WTC11 (cell line): ENCODE measurements at regions not wholly inside any gene's neighbourhood (a gene's known extent, or its start where the extent isn't known, plus 50 kb on each side); places are given as distances from the start of the nearest gene placed in this dataset.
"Not testable (repeated sequence)": the region's sequence is repeated elsewhere in the genome, so short reads cannot be mapped to it uniquely, and the experiment has no call there.

ENCODE experiments used
- ATAC-seq: fragments of 200-7000 bp; cut with Tn5 transposase; 2 replicates; pipeline ENCODE4 v1.10.0; 2021; ENCODE audit warnings: mild to moderate bottlenecking, moderate library complexity
- CTCF ChIA-PET: fragments of 300-600 bp; sonication (Branson Sonifier 250); formaldehyde crosslinking; loops from one replicate; lab custom pipeline; 2021; ENCODE audit warnings: antibody characterized with exemption; lab: Charles Lee
- POLR2A ChIA-PET: fragments of 350-600 bp; sonication (Branson Sonifier 250); formaldehyde crosslinking; loops from one replicate; lab custom pipeline; 2021; ENCODE audit warnings: antibody characterized with exemption; lab: Charles Lee
- DNase-seq: peaks from one replicate; pipeline ENCODE4 v3.0.0; 2021; ENCODE audit warnings: low spot score
- H3K27ac Mint-ChIP-seq: 2 replicates; pipeline ENCODE4 v1.8.0; 2021; ENCODE audit warnings: mixed read lengths
- H3K27me3 Mint-ChIP-seq: 2 replicates; pipeline ENCODE4 v1.8.0; 2021; ENCODE audit warnings: low read depth, mild to moderate bottlenecking, moderate library complexity, mixed read lengths
- H3K36me3 Mint-ChIP-seq: 2 replicates; pipeline ENCODE4 v1.8.0; 2021; ENCODE audit warnings: mixed read lengths
- H3K4me1 Mint-ChIP-seq: 2 replicates; pipeline ENCODE4 v1.8.0; 2022; ENCODE audit warnings: mixed read lengths
- H3K4me3 Mint-ChIP-seq: 2 replicates; pipeline ENCODE4 v1.8.0; 2021; ENCODE audit warnings: mild to moderate bottlenecking, moderate library complexity, mixed read lengths
- H3K9me3 Mint-ChIP-seq: 2 replicates; pipeline ENCODE4 v1.8.0; 2021; ENCODE audit warnings: mixed read lengths
- ATF1 ChIP-seq: sonication (generic); formaldehyde crosslinking; IDR thresholded peaks from 2 replicates; pipeline ENCODE4 v1.8.1; 2023; ENCODE audit warnings: mild to moderate bottlenecking, moderate library complexity, missing genetic modification reagents
- CREM ChIP-seq: sonication (generic); formaldehyde crosslinking; IDR thresholded peaks from 2 replicates; pipeline ENCODE4 v1.8.1; 2022; ENCODE audit warnings: mild to moderate bottlenecking, missing genetic modification reagents, moderate library complexity
- ELF4 ChIP-seq: sonication (generic); formaldehyde crosslinking; IDR thresholded peaks from 2 replicates; pipeline ENCODE4 v1.8.1; 2022; ENCODE audit warnings: low read depth, mild to moderate bottlenecking, moderate library complexity, missing genetic modification reagents
- FOXJ3 ChIP-seq: sonication (generic); formaldehyde crosslinking; IDR thresholded peaks from 2 replicates; pipeline ENCODE4 v1.9.0; 2021; ENCODE audit warnings: missing genetic modification reagents, mild to moderate bottlenecking, borderline replicate concordance
- FOXP1 ChIP-seq: sonication (generic); formaldehyde crosslinking; IDR thresholded peaks from 2 replicates; pipeline ENCODE4 v1.8.0; 2022; ENCODE audit warnings: missing genetic modification reagents, mild to moderate bottlenecking, moderate library complexity, borderline replicate concordance
- JAZF1 ChIP-seq: fragments of 250-450 bp; sonication (Bioruptor Pico); IDR thresholded peaks from 2 replicates; pipeline ENCODE4 v1.9.0; 2021; ENCODE audit warnings: moderate library complexity, mild to moderate bottlenecking, inconsistent platforms
- MYBL2 ChIP-seq: sonication (generic); formaldehyde crosslinking; IDR thresholded peaks from 2 replicates; pipeline ENCODE4 v1.8.1; 2023; ENCODE audit warnings: mild to moderate bottlenecking, moderate library complexity, missing genetic modification reagents
- NFYB ChIP-seq: sonication (generic); formaldehyde crosslinking; conservative IDR thresholded peaks from 2 replicates; pipeline ENCODE4 v1.8.0; 2022; ENCODE audit warnings: low read depth, missing genetic modification reagents
- NR3C1 ChIP-seq: sonication (generic); formaldehyde crosslinking; conservative IDR thresholded peaks from 2 replicates; pipeline ENCODE4 v1.8.1; 2023; ENCODE audit warnings: low read depth, mild to moderate bottlenecking, missing genetic modification reagents
- RORB ChIP-seq: fragments of 250-450 bp; sonication (Bioruptor Pico); IDR thresholded peaks from 2 replicates; pipeline ENCODE4 v1.9.0; 2021; ENCODE audit warnings: mild to moderate bottlenecking
- SMAD4 ChIP-seq: sonication (generic); formaldehyde crosslinking; IDR thresholded peaks from 2 replicates; pipeline ENCODE4 v1.8.0; 2022; ENCODE audit warnings: mild to moderate bottlenecking, missing genetic modification reagents
- TCF7 ChIP-seq: sonication (generic); formaldehyde crosslinking; IDR thresholded peaks from 2 replicates; pipeline ENCODE4 v1.8.0; 2022; ENCODE audit warnings: mild to moderate bottlenecking, low read depth, missing genetic modification reagents, moderate library complexity
- ZNF138 ChIP-seq: sonication (generic); formaldehyde crosslinking; conservative IDR thresholded peaks from 2 replicates; pipeline ENCODE4 v1.8.1; 2022; ENCODE audit warnings: mild to moderate bottlenecking, moderate library complexity, missing genetic modification reagents
- ZNF219 ChIP-seq: sonication (generic); formaldehyde crosslinking; IDR thresholded peaks from 2 replicates; pipeline ENCODE4 v1.8.0; 2023; ENCODE audit warnings: missing genetic modification reagents, mild to moderate bottlenecking, borderline replicate concordance
- ZNF232 ChIP-seq: sonication (generic); formaldehyde crosslinking; IDR thresholded peaks from 2 replicates; pipeline ENCODE4 v1.8.0; 2022; ENCODE audit warnings: mild to moderate bottlenecking, missing genetic modification reagents
- ZNF263 ChIP-seq: sonication (generic); formaldehyde crosslinking; IDR thresholded peaks from 2 replicates; pipeline ENCODE4 v1.8.1; 2022; ENCODE audit warnings: low read depth, mild to moderate bottlenecking, moderate library complexity, missing genetic modification reagents
- ZNF396 ChIP-seq: fragments of 250-450 bp; sonication (Bioruptor Pico); IDR thresholded peaks from 2 replicates; pipeline ENCODE4 v1.8.0; 2021; ENCODE audit warnings: mild to moderate bottlenecking, moderate library complexity, borderline replicate concordance
- TF ChIP-seq, protein P1 (sequence below): sonication (generic); formaldehyde crosslinking; IDR thresholded peaks from 2 replicates; pipeline ENCODE4 v1.8.0; 2022; ENCODE audit warnings: mild to moderate bottlenecking, missing genetic modification reagents
- TF ChIP-seq, protein P2 (sequence below): sonication (generic); formaldehyde crosslinking; IDR thresholded peaks from 2 replicates; pipeline ENCODE4 v1.8.0; 2022; ENCODE audit warnings: mild to moderate bottlenecking, missing genetic modification reagents
- TF ChIP-seq, protein P3 (sequence below): sonication (generic); formaldehyde crosslinking; IDR thresholded peaks from 2 replicates; pipeline ENCODE4 v1.8.1; 2022; ENCODE audit warnings: missing genetic modification reagents, borderline replicate concordance
- TF ChIP-seq, protein P4 (sequence below): fragments of 250-450 bp; sonication (Bioruptor Pico); IDR thresholded peaks from 2 replicates; pipeline ENCODE4 v1.9.0; 2021; ENCODE audit warnings: mild to moderate bottlenecking
- TF ChIP-seq, protein P5 (sequence below): sonication (generic); formaldehyde crosslinking; IDR thresholded peaks from 2 replicates; pipeline ENCODE4 v1.8.1; 2022; ENCODE audit warnings: mild to moderate bottlenecking, missing genetic modification reagents, moderate library complexity, borderline replicate concordance

DNA sequence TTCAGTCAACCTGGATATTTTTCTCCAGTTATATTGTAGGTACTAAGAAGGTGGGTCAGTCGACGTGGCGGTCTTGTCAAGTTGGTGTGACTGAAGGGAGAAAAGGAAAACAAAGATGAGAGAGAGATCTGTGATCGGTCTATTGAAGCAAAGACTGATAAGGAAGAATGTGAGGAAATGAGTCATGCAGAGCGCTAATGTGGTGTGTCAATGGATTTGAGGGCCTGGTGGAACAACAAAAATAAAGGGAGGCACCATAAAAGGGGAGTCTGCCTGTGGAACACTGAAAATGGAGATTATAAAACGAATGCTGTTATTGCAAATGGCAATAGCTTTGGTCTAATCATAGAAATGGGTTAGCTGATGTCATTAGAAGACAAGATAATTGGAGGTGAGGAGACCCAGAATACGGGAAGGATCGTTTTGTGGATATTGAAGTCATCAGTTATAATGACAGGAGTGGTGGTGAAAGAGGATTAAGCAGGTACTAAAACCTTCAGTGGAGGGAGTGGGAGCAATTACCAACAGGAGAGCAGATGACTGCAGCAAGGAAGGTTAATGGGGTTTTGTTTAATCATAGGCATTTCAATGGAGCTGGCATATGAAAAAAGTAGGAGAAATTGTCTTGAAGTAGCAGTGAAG is 599.1 kb upstream of the FSHR start:
- POLR2A ChIA-PET = no interaction called here
- Mint-ChIP-seq H3K27ac (no peak overlapping the region), H3K4me3 (no peak overlapping the region), H3K27me3 (no peaks in the 10 kb centered on the region), H3K4me1 (no peaks in the 10 kb centered on the region), H3K36me3 (no peaks in the 10 kb centered on the region), H3K9me3 (no peaks in the 10 kb centered on the region)
- CTCF ChIA-PET = no interaction called here
- ATAC-seq = no peak
- no peak for DNase-seq
- TF ChIP-seq NFYB (CRISPR knock-in tag) (no peak), TCF7 (CRISPR knock-in tag) (no peak), JAZF1 (no peak), SMAD4 (CRISPR knock-in tag) (no peak), RORB (CRISPR knock-in tag) (no peak), ATF1 (CRISPR knock-in tag) (no peak), ZNF138 (CRISPR knock-in tag) (no peak), ZNF396 (no peak), ZNF219 (no peak), MYBL2 (CRISPR knock-in tag) (no peak)
- TF ChIP-seq, protein P1, sequence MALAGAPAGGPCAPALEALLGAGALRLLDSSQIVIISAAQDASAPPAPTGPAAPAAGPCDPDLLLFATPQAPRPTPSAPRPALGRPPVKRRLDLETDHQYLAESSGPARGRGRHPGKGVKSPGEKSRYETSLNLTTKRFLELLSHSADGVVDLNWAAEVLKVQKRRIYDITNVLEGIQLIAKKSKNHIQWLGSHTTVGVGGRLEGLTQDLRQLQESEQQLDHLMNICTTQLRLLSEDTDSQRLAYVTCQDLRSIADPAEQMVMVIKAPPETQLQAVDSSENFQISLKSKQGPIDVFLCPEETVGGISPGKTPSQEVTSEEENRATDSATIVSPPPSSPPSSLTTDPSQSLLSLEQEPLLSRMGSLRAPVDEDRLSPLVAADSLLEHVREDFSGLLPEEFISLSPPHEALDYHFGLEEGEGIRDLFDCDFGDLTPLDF (CRISPR knock-in tag) = no peak
- TF ChIP-seq, protein P2, sequence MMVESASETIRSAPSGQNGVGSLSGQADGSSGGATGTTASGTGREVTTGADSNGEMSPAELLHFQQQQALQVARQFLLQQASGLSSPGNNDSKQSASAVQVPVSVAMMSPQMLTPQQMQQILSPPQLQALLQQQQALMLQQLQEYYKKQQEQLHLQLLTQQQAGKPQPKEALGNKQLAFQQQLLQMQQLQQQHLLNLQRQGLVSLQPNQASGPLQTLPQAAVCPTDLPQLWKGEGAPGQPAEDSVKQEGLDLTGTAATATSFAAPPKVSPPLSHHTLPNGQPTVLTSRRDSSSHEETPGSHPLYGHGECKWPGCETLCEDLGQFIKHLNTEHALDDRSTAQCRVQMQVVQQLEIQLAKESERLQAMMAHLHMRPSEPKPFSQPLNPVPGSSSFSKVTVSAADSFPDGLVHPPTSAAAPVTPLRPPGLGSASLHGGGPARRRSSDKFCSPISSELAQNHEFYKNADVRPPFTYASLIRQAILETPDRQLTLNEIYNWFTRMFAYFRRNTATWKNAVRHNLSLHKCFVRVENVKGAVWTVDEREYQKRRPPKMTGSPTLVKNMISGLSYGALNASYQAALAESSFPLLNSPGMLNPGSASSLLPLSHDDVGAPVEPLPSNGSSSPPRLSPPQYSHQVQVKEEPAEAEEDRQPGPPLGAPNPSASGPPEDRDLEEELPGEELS (CRISPR knock-in tag) = no peak

DNA sequence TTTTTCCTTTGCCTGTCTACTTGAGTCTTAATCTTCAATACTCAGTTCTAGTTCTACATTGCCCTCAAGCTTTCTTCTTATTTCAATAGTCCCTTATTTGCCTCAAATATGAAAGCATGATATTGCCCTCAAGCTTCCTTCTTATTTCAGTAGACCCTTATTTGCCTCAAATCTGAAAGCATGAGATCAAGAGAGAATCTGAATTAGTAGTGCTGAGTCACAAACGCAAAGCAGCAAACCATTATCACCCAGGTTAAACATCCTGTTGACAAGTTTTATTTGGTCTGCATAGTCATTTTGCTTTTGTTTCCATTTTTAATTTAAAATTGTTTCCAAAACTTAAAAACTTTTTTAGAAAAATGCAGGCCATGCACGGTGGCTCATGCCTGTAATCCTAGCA is 583.3 kb upstream of the FSHR start:
- Mint-ChIP-seq H3K9me3 (peaks cover 17% of the 10 kb centered on the region), H3K4me3 (no peak overlapping the region), H3K36me3 (peaks cover 10% of the 10 kb centered on the region), H3K4me1 (no peaks in the 10 kb centered on the region), H3K27ac (no peak overlapping the region), H3K27me3 (no peaks in the 10 kb centered on the region)
- DNase-seq (no peak), ATAC-seq (no peak)
- CTCF ChIA-PET = interaction anchor here (1.0 kb wide), 1 partner anchor 50 kb away, joined by 3 read pairs; no protein-coding TSS in a partner anchor
- POLR2A ChIA-PET = no interaction called here
- TF ChIP-seq, protein P3, sequence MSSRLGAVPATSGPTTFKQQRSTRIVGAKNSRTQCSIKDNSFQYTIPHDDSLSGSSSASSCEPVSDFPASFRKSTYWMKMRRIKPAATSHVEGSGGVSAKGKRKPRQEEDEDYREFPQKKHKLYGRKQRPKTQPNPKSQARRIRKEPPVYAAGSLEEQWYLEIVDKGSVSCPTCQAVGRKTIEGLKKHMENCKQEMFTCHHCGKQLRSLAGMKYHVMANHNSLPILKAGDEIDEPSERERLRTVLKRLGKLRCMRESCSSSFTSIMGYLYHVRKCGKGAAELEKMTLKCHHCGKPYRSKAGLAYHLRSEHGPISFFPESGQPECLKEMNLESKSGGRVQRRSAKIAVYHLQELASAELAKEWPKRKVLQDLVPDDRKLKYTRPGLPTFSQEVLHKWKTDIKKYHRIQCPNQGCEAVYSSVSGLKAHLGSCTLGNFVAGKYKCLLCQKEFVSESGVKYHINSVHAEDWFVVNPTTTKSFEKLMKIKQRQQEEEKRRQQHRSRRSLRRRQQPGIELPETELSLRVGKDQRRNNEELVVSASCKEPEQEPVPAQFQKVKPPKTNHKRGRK = no peak
- TF ChIP-seq ZNF138 (CRISPR knock-in tag) = no peak

DNA sequence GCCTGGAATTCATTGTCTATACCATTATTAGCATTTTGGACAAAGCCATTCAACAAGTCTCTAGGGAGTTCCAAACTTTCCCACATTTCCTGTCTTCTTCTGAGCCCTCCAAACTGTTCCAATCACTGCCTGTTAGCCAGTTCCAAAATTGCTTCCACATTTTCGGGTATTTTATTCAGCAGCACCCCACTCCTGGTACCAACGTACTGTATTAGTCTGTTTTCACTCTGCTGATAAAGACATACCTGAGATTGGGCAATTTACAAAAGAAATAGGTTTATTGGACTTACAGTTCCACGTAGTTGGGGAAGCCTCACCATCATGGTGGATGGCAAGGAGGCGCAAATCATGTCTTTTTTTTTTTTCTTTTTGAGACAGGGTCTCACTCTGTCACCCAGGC is 578.6 kb upstream of the FSHR start:
- H3K4me1 Mint-ChIP-seq, H3K27ac Mint-ChIP-seq, CTCF ChIA-PET, H3K27me3 Mint-ChIP-seq, POLR2A ChIA-PET, DNase-seq, H3K4me3 Mint-ChIP-seq, ATAC-seq: not testable (repeated sequence)
- Mint-ChIP-seq H3K36me3 (peaks cover 12% of the 10 kb centered on the region), H3K9me3 (peaks cover 38% of the 10 kb centered on the region)

DNA sequence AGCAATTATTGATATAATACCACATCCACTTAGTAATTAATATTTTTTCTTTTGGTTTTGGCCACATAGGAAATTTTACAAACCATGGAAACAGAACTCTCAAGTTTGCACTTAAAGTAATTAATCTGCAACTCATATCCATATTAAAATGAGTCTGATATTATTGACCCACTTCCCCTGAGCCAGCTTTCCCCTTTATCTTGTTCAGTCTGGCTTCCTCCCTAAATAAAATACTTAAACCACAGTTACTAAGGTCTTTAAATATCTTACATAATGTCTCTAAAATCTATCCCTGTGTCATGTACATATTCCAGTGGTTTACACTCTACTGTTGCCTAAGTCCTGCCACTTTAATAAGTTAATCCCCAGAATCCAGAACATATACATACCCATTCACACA is 564.9 kb upstream of the FSHR start:
- Mint-ChIP-seq H3K27ac (no peak overlapping the region), H3K4me3 (no peak overlapping the region)
- POLR2A ChIA-PET = no interaction called here
- TF ChIP-seq FOXJ3 = no peak
- no peak for TF ChIP-seq ZNF219
- no peak for TF ChIP-seq SMAD4 (CRISPR knock-in tag)
- no peak for TF ChIP-seq CREM (CRISPR knock-in tag)
- TF ChIP-seq, protein P4, sequence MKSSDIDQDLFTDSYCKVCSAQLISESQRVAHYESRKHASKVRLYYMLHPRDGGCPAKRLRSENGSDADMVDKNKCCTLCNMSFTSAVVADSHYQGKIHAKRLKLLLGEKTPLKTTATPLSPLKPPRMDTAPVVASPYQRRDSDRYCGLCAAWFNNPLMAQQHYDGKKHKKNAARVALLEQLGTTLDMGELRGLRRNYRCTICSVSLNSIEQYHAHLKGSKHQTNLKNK (CRISPR knock-in tag) = no peak
- TF ChIP-seq MYBL2 (CRISPR knock-in tag) = no peak
- TF ChIP-seq, protein P5, sequence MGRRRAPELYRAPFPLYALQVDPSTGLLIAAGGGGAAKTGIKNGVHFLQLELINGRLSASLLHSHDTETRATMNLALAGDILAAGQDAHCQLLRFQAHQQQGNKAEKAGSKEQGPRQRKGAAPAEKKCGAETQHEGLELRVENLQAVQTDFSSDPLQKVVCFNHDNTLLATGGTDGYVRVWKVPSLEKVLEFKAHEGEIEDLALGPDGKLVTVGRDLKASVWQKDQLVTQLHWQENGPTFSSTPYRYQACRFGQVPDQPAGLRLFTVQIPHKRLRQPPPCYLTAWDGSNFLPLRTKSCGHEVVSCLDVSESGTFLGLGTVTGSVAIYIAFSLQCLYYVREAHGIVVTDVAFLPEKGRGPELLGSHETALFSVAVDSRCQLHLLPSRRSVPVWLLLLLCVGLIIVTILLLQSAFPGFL = no peak
- TF ChIP-seq NR3C1 (CRISPR knock-in tag) = no peak
- no peak for TF ChIP-seq ZNF263 (CRISPR knock-in tag)
- no peak for TF ChIP-seq ZNF232 (CRISPR knock-in tag)
- TF ChIP-seq ELF4 = no peak
- TF ChIP-seq FOXP1 = no peak
- TF ChIP-seq JAZF1 = no peak

More for the DNA sequence above, 564.9 kb upstream of the FSHR start:
- CTCF ChIA-PET = no interaction called here
- Mint-ChIP-seq H3K27me3 (no peaks in the 10 kb centered on the region), H3K36me3 (no peaks in the 10 kb centered on the region), H3K9me3 (no peaks in the 10 kb centered on the region), H3K4me1 (no peaks in the 10 kb centered on the region)
- ATAC-seq (no peak), DNase-seq (no peak)
